Choroid plexus epithelial cell (primary cell): ENCODE measurements at regions not wholly inside any gene's neighbourhood (a gene's known extent, or its start where the extent isn't known, plus 50 kb on each side); places are given as distances from the start of the nearest gene placed in this dataset.
"Not testable (repeated sequence)": the region's sequence is repeated elsewhere in the genome, so short reads cannot be mapped to it uniquely, and the experiment has no call there.

Experiments
- DNase-seq: peaks from one replicate; pipeline ENCODE4 v3.0.0-alpha.2; 2010; ENCODE audit warnings: low read depth
- H3K4me3 ChIP-seq: 2 replicates; pipeline ENCODE4 v1.5.1; 2011; ENCODE audit warnings: low read depth, mild to moderate bottlenecking, control low read depth, low read length, moderate library complexity

DNA sequence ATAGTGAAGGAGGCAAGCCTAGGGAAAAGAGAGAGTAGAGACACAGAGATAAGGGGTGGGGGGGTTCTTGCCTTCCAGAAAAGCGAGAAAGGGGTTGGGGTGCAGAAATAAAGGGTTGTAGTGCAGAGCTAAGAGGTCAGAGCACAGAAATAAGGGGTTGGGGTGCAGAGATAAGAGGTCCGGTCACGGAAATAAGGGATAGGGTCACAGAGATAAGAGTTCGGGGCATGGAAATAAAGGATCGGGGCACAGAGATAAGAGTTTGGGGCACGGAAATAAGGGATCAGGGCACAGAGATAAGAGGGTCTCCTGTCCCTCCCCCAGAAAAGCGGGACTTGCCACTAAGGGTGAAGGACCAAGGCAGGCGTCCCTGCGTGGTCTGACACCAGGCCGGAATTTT lies 222.0 kb downstream of the OTOP1 start:
- DNase-seq, H3K4me3 ChIP-seq: not testable (repeated sequence)

DNA sequence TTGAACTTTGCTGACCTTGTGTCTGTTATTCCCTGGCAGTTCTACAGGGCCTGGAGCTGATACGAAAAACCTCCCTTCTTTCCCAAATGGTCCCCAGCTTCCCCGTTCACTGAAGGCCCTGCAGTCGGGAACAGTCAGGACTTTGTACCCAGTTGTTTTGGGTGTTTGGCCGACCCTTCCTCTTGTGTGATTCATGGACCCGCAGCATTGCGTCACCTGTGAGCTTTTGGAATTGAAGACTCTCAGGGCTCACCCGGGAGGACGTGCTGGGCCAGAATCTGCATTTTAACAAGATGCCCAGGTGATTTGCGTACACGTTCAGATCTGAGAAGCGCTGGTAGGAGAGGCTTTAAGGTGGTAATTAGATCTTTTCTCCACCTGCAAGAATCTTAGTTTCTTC lies 220.4 kb downstream of the OTOP1 start:
- not testable (repeated sequence) for DNase-seq, H3K4me3 ChIP-seq

DNA sequence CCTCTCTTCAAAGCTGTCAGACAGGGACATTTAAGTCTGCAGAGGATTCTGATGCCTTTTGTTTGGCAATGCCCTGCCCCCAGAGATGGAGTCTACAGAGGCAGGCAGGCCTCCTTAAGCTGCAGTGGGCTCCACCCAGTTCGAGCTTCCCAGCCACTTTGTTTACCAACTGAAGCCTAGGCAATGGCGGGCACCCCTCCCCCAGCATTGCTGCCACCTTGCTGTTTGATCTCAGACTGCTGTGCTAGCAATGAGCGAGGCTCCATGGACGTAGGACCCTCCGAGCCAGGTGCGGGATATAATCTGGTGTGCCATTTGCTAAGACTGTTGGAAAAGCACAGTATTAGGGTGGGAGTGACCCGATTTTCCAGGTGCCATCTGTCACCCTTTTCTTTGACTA lies 207.7 kb downstream of the OTOP1 start:
- not testable (repeated sequence) for DNase-seq, H3K4me3 ChIP-seq

DNA sequence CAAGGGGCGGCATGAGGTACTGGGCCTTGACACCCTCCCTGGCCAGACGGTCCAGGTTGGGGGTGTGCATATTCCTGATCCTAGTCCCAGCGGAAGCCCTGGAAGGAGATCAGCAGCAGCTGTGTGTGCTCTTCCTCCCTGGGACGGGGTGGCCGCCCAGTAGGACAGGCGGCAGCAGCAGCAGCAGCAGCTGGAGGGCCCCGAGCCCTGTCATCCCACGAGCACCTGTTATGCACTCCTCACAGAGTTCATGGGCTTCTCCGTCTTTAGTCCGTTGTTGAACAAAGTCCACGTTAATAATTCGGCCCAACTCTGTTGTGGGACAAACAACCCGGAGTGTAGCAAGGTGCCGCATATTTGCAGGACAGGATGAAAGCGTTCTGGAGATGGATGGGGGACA lies 205.6 kb downstream of the OTOP1 start:
- DNase-seq, H3K4me3 ChIP-seq: not testable (repeated sequence)

DNA sequence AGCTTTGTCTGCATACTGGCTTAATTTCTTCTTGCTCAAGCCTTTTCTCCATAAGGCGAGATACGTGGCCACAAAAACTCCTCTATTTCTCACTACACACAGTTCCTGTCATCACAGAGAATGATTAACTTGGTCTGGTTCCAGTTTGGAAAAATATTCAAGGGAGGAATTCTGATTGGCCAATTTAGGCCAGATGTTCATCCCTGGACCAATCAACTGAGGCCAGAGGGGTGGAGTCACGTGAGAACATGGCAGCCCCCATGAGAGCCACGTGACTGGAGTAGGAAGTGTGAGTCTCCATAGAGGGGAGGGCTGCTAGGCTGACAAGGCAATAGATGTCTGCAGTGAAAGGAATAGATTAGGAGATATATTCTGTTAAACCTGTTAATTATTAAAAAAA lies 200.0 kb downstream of the OTOP1 start:
- peak; percentile 1 for DNase-seq
- H3K4me3 ChIP-seq, result not testable (repeated sequence)

DNA sequence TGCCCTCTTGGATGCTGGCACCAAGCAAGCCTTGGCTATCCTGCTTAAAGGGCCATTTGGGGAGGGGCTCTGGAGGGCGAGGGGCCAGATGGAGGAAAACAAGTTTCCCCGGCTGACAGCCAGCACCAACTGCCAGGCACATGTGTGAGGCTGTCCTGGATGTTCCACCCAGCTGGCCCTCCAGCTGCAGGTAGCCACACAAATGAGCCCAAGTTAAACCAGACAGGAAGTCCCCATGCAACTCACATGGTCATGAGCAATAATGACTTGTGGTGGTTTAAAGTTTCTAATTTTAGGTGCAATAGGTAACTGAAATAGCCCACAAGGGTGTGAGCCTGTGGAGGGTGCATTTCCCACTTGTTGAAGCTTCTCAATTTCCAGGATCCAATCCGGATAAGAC lies 198.0 kb downstream of the OTOP1 start:
- not testable (repeated sequence) for DNase-seq, H3K4me3 ChIP-seq

DNA sequence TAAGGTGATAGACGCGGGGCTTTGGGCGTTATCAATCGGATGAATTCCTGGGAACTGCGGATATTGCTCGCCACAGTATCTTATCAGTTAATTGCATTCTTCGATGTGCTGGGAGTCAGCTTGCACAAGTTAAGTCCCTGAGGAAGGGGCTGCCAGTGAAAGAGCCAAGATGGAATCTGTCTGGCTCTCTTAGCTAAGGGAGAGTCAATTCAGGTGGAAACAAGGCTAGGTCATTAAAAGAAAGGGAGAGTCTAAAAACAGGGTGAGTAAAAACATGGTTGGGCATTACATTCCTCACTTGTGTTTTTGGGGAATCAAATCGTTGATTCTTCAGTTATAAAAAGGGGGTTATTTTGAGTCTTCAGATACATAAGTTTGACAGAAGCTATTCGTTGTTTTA lies 196.2 kb downstream of the OTOP1 start:
- not testable (repeated sequence) for H3K4me3 ChIP-seq, DNase-seq

DNA sequence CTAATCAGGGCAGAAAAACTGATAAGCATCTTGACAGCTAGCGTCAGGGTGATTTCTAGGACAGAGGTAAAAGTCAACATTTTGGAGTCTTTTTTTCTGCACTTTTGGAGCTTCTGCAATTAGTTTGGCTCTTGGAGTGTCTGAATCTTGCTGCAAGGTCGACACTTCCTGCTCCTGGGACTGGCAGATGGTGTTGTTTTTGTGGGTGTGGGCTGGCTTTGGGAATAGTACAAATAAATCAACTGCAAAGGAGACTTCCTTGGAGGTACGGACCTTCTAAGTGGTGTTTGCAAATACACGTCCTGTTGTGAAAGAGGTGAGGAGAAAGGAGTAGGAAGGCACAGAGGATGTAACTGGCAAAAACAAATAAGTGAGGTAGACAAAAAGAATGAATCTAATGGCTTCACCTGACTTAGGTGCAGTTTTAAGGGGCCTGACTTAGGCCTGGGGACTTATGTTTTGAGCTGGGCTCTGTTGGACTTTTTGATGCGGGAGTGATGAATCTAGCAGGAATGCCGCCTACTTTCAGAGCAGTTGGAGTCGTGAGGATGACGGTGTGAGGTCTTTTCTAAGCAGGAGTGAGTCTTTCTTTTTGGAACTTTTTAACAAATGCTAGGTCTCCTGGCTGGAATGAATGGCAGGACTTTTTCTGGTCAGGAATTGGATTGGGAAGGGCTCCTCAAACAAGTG lies 195.1 kb downstream of the OTOP1 start:
- not testable (repeated sequence) for DNase-seq, H3K4me3 ChIP-seq

DNA sequence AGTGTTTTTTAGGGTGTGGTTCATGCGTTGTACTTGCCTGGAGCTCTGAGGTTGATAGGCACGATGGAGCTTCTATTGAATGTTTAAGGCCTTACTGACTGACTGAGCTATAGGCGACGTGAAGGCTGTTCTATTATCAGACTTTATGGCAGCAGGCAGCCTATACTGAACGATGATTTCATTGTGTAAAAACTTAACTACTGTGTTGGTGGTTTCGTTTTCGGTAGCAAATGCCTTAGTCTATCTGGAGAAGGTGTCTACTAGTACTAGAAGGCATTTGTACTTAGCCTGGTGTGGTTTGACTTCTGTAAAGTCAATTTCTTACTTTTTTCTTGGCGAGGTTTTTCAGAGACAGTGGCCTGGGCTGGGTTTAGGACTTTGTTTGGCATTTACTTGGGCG lies 194.4 kb downstream of the OTOP1 start:
- H3K4me3 ChIP-seq, DNase-seq: not testable (repeated sequence)

DNA sequence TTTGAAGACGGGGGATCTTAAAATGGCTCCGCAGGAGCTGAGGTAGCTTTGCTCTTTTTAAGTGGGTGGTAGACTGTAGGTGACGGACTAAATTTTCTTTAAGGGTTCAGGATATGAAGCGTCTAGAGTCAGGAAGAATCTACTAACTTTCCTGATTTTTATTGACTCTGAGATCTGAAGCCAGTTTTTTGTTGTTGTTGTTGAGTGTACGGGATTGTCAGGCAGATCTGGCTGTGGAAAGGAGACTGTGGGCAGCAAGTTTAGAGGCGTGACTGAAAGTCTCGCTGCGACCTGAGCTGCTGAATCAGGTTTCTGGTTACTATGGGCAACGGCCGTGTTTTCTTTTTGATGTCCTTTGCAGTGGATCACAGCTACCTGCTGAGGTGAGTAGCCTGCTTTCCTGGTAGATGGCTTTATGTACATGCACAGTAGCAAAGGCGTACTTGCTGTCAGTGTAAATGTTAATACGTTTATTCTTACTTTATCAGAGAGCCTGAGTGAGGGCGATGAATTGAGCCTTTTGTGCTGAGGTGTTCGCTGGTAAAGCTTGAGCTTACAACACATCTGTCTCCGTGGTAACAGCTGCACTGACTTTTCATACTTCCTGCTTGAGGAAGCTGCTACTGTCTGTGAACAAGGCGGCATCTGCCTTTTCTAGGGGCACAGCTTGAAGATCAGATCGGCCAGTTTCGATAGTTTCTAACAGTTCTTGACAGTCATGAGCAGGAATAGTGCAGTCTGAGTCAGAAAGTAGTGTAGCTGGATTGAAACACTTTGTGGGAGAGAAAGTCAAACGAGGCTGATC lies 193.7 kb downstream of the OTOP1 start:
- H3K4me3 ChIP-seq, result not testable (repeated sequence)
- peak; percentile 2 for DNase-seq

DNA sequence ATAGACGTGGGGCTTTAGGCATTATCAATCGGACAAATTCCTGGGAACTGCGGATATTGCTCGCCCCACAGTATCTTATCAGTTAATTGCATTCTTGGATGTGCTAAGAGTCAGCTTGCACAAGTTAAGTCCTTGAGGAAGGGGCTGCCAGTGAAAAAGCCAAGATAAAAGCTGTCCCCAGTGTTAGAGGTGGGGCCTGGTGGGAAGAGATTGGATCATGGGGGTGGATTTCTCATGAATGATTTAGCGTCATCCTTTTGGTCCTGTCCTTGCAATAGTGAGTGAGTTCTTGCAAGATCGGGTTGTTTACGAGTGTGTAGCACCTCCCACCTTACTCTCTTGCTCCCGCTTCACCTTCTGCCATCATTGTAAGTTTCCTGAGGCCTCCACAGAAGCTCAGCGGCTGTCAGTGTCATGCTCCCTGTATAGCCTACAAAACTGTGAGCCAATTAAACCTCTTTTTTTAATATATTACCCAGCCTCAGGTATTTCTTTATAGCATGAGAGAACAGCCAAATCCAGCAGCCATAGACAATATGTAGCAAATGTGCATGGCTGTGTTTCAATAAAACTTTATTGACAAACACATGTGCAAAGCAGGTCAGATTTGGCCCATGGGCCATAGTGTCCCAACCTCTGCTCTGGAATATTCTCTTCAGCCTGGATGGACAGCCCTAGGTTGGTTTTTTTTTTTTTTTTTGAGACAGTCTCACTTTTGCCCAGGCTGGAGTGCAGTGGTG lies 189.2 kb downstream of the OTOP1 start:
- not testable (repeated sequence) for DNase-seq, H3K4me3 ChIP-seq

DNA sequence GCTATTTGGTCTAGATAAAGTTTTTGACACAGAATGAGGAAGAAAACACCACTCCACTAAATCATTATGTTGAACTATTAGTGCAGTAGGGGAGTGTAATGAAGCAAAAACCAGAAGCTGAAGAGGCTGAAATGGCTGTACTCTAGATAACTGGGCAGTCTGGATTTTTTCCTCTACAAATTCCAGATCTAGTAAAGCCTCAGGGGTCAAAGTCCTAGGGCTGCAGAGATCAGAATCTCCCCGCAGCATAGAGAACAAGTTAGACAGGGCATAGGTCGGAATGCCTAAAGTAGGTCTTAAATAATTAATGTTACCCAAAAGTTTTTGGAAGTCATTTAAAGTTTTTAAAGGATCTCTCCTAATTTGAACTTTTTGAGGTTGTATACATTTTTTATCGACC lies 180.9 kb downstream of the OTOP1 start:
- not testable (repeated sequence) for H3K4me3 ChIP-seq, DNase-seq

DNA sequence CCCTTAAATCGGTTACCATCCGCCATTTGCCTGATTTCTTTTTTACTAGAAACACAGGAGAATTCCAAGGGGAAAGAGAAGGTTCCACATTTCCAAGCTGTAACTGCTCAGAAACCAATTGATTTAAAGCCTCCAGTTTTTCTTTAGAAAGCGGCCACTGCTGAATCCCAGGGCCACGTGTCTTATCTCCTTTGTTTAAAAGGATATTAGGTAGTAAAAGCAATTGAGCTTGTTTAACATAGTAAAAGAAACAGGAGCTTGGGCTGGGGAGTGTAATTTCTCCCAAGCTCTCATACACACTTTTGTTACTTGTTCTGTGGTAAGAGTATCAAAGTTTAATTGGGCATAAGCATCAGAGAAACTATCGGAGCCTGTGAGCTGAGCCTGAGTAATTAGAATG lies 180.0 kb downstream of the OTOP1 start:
- DNase-seq, H3K4me3 ChIP-seq: not testable (repeated sequence)

DNA sequence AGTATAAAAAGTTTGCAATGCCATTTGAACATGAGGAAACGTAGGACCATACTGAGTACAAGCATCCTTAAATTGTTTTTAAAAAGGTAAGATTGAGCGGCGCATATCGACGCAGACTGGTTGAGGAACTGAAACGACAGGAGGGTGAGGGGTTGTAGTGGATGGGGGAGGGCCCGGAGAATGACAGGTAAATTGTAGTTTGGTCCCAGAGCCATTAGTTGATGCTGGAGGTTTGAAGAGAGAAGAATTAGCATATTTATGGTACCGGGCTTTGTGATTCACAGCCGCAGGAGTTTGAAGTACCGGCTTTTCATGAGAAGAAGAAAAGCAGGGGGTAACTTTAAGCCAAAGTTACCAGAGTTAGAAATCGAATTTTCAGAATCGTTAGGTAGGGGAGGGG lies 179.5 kb downstream of the OTOP1 start:
- not testable (repeated sequence) for DNase-seq, H3K4me3 ChIP-seq

DNA sequence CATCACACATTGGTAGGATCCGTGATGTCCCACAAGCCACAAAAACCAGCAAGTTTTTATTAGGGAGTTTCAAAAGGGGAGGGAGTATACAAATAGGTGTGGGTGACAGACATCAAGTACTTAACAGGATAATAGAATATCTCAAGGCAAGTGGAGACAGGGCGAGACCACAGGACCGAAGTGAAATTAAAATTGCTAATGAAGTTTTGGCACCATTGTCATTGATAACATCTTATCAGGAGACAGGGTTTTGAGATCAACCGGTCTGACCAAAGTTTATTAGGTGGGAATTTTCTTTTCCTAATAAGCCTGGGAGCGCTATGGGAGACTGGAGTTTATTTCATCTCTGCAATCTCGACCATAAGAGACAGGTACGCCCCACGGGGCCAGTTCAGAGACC lies 178.5 kb downstream of the OTOP1 start:
- not testable (repeated sequence) for DNase-seq, H3K4me3 ChIP-seq

DNA sequence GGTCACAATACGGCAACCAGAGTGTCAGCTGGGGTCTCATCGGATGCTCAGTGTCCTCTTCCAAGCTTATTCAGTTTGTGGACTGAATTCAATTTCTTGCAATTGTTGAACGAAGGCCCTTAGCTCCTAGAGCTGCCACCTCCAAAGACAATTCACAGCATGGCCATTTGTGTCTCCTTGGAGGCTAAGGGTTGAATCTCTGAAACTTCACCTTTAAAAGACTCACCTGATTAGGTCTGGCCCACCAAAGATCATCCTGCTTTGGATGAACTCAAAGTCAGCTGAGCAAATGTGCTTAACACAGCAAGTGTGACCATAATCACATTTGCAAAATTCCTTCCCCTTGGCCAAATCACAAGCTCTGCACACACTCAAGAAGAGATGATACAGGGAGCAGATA lies 175.9 kb downstream of the OTOP1 start:
- not testable (repeated sequence) for DNase-seq, H3K4me3 ChIP-seq

DNA sequence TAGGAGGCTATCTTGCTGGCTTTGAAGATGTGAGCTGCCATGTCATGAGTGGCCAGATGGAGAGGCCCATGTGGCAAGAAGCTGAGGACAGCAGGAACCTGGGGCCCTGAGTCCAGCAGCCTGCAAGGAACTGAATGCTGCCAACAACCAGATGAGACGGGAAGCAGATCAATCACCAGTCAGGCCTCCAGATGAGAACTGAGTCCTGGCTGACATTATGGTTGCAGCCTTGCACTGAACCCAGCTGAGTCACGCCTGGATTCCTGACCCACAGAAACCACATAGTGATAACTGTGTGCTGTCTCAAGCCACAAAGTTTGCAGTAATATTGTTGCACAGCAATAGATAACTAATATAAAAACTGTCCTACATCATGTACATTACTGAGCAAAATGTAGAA lies 173.8 kb downstream of the OTOP1 start:
- not testable (repeated sequence) for H3K4me3 ChIP-seq

DNA sequence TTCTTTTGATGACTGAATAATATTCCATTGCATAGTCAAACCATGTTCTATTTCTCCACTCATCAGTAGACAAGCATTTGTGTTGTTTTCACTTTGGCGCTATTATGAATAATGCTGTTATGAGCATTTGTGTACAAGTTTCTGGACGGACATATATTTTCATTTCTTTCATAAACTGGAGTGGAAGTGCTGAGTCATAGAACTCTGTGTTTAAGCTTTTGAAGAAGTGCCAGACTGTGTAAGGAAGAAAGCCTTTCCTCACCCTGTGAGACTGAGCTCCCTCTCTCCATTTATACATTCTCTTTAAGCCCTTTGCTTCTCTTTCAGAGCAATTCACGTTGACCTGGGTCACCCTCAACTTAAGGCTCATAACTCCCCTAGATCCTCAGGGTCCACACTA lies 169.5 kb downstream of the OTOP1 start:
- not testable (repeated sequence) for H3K4me3 ChIP-seq

More for the DNA sequence above, 173.8 kb downstream of the OTOP1 start:
- peak; percentile 48 for DNase-seq

DNA sequence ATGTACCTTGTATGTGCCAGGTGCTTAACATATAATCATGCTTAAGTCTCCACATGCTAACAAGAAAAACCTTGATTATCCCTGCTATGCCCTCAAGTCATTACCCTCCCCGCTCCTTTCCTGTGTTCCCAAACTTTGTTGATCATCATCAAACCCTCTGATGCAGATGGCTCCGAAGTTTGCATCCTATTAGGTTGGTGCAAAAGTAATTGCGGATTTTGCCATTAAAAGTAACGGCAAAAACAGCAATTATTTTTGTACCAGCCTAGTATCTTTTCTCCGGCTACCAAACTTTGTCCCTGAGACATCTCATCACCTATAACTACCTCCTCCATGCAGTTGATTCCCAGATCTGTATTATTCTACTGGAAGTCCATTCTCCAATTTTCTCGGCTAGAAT lies 142.6 kb downstream of the OTOP1 start:
- not testable (repeated sequence) for DNase-seq, H3K4me3 ChIP-seq

More for the DNA sequence above, 169.5 kb downstream of the OTOP1 start:
- peak; percentile 64 for DNase-seq
